HL-60/S4 (cell line): ENCODE measurements at regions not wholly inside any gene's neighbourhood (a gene's known extent, or its start where the extent isn't known, plus 50 kb on each side); places are given as distances from the start of the nearest gene placed in this dataset.

Experiments used
- in situ Hi-C: fragments of 300-500 bp; cut with MboI; formaldehyde crosslinking; loops from 2 replicates; pipeline ENCODE4 v1.14.3; 2022; ENCODE audit warnings: low sequenced_read_pairs

DNA sequence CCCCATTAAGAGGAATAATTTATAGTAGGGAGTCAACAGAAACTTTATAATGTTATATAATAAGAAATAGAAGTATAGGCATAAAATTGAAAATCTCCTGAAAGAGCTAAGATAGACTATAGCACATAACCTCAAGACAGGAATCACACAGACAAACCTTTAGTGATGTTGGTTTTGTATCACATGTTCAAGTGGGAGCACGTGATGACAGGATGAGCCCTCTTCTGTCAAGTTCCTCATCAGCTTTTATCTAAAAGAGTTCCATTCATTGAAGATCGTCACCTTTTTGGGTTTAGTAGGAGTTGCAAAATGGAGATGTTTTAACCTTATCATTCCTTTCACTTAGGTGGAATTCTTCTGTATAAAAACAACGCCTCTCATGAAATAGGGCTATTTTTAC is 127.0 kb downstream of the MCHR2 start:
- in situ Hi-C loops, result no loop called here

DNA sequence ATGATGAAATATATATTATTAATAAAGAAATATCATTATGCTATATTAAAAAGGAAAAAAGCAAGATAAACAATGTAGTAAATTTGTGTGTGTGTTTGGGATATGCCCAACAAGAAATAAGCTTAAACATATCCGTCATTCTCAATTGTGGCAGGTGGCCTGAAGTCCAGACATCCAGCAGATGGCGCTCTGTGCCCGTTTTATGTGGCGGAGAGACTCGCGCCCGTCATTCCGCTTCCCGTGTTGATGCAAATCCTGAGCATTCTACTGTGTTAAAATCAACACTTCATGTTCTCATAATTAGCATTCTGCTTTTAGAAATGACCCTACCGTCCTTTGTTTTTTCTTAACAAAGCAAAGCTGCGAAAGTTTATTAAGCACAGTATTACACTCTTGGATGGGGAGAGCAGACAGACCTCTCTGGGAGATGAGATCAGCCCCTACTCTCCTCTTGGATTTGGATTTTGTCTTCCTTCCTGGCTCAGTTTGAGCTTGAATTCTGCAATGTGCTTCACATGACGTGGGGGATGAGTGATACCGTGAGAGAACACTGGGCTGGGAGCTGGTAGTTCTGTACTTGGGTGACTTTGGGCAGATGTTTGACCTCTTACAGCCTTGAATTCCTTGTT is 125.8 kb downstream of the MCHR2 start:
- in situ Hi-C loops, result no loop called here
